Mesothelial cell of epicardium (in vitro differentiated cells): ENCODE measurements at regions not wholly inside any gene's neighbourhood (a gene's known extent, or its start where the extent isn't known, plus 50 kb on each side); places are given as distances from the start of the nearest gene placed in this dataset.

Experiments
- DNase-seq, 2 experiments: peaks; one replicate each; pipeline ENCODE4 v3.0.0; 2021; ENCODE audit warnings: low spot score in 2 of 2; ENCODE audit not compliant: unreplicated experiment in 2 of 2
- H3K27ac Mint-ChIP-seq: 2 replicates; pipeline ENCODE4 v1.8.0; 2021; ENCODE audit warnings: mixed read lengths
- H3K27me3 Mint-ChIP-seq: 2 replicates; pipeline ENCODE4 v1.8.0; 2021; ENCODE audit warnings: low read depth, mixed read lengths
- H3K36me3 Mint-ChIP-seq: 2 replicates; pipeline ENCODE4 v1.8.0; 2021; ENCODE audit warnings: mixed read lengths
- H3K4me1 Mint-ChIP-seq: 2 replicates; pipeline ENCODE4 v1.8.0; 2021; ENCODE audit warnings: mixed read lengths
- H3K4me3 Mint-ChIP-seq: 2 replicates; pipeline ENCODE4 v1.8.0; 2021; ENCODE audit warnings: mild to moderate bottlenecking, moderate library complexity, mixed read lengths
- H3K9me3 Mint-ChIP-seq: 2 replicates; pipeline ENCODE4 v1.8.0; 2021; ENCODE audit warnings: mixed read lengths
- CTCF ChIP-seq: fragments of 200-600 bp; sonication (generic); IDR thresholded peaks from one replicate; pipeline ENCODE4 v1.5.0; 2021; ENCODE audit warnings: antibody characterized with exemption; ENCODE audit not compliant: unreplicated experiment

- peaks cover 59% of the 10 kb centered on the region for H3K4me1 Mint-ChIP-seq
- DNase-seq, result no peak
- peak overlapping the region; percentile 23 for H3K27ac Mint-ChIP-seq
- no peak overlapping the region for H3K4me3 Mint-ChIP-seq
- no peaks in the 10 kb centered on the region for H3K27me3 Mint-ChIP-seq
- H3K9me3 Mint-ChIP-seq, result no peaks in the 10 kb centered on the region
- no peaks in the 10 kb centered on the region for H3K36me3 Mint-ChIP-seq
- TF ChIP-seq CTCF, result no peak
These were observed 266.3 kb upstream of the ZMIZ1 start for GRCh38 chr10:78802431-78802830.

GRCh38 chr10:78802866-78803265 lies 265.9 kb upstream of the ZMIZ1 start:
- Mint-ChIP-seq H3K36me3 (no peaks in the 10 kb centered on the region), H3K27ac (peak overlapping the region; percentile 65), H3K27me3 (no peaks in the 10 kb centered on the region), H3K4me3 (no peak overlapping the region), H3K4me1 (peaks cover 63% of the 10 kb centered on the region), H3K9me3 (no peaks in the 10 kb centered on the region)
- no peak for DNase-seq
- no peak for TF ChIP-seq CTCF

- H3K27me3 Mint-ChIP-seq, result no peaks in the 10 kb centered on the region
- H3K9me3 Mint-ChIP-seq, result no peaks in the 10 kb centered on the region
- no peaks in the 10 kb centered on the region for H3K36me3 Mint-ChIP-seq
- no peak overlapping the region for H3K4me3 Mint-ChIP-seq
- no peak for TF ChIP-seq CTCF
- peaks cover 68% of the 10 kb centered on the region for H3K4me1 Mint-ChIP-seq
- H3K27ac Mint-ChIP-seq, result peak overlapping the region; percentile 33
- no peak for DNase-seq
These were observed 265.1 kb upstream of the ZMIZ1 start for GRCh38 chr10:78803710-78804109.

- no peak for TF ChIP-seq CTCF
- no peaks in the 10 kb centered on the region for H3K27me3 Mint-ChIP-seq
- H3K4me1 Mint-ChIP-seq, result peaks cover 71% of the 10 kb centered on the region
- peak overlapping the region; percentile 97 for H3K27ac Mint-ChIP-seq
- no peaks in the 10 kb centered on the region for H3K9me3 Mint-ChIP-seq
- no peak for DNase-seq
- no peaks in the 10 kb centered on the region for H3K36me3 Mint-ChIP-seq
- no peak overlapping the region for H3K4me3 Mint-ChIP-seq
These were observed 264.2 kb upstream of the ZMIZ1 start for GRCh38 chr10:78804411-78805032.

GRCh38 chr10:78805176-78805575 lies 263.6 kb upstream of the ZMIZ1 start:
- Mint-ChIP-seq H3K36me3 (no peaks in the 10 kb centered on the region), H3K4me3 (peak overlapping the region; percentile 11), H3K9me3 (no peaks in the 10 kb centered on the region), H3K4me1 (peaks cover 71% of the 10 kb centered on the region), H3K27me3 (no peaks in the 10 kb centered on the region), H3K27ac (peak overlapping the region; percentile 97)
- no peak for TF ChIP-seq CTCF
- peak in 1 of 2 experiments; percentile 68 for DNase-seq
